GM12878 (cell line): ENCODE measurements at regions not wholly inside any gene's neighbourhood (a gene's known extent, or its start where the extent isn't known, plus 50 kb on each side); places are given as distances from the start of the nearest gene placed in this dataset.

Experiments used
- ASH2L ChIP-seq: fragments of 300-600, 200-600 bp; sonication (generic); IDR thresholded peaks from 2 replicates; pipeline ENCODE4 v1.6.1; 2017; ENCODE audit warnings: low read depth, mild to moderate bottlenecking, borderline replicate concordance
- BHLHE40 ChIP-seq, 2 experiments: fragments of 450-650 bp in 1 of 2; IDR thresholded peaks; 2 replicates each; pipeline ENCODE4 v1.6.1; 2011 to 2017; ENCODE audit warnings: low read depth in 2 of 2, borderline replicate concordance in 1 of 2, improper control_type of control experiment in 1 of 2, low read length in 1 of 2, mild to moderate bottlenecking in 1 of 2
- FOXK2 ChIP-seq: fragments of 450-650 bp; IDR thresholded peaks from 2 replicates; pipeline ENCODE4 v1.6.1; 2017; ENCODE audit warnings: mild to moderate bottlenecking, moderate library complexity
- HCFC1 ChIP-seq: fragments of 150-350 bp; IDR thresholded peaks from 2 replicates; pipeline ENCODE4 v1.6.1; 2014; ENCODE audit warnings: low read length
- IRF4 ChIP-seq: IDR thresholded peaks from 2 replicates; pipeline ENCODE4 v1.6.1; 2011; ENCODE audit warnings: low read depth, low read length
- MEF2A ChIP-seq: IDR thresholded peaks from 2 replicates; pipeline ENCODE4 v1.6.1; 2011; ENCODE audit warnings: low read depth, mild to moderate bottlenecking, low read length, moderate library complexity; ENCODE audit not compliant: insufficient read depth
- MLLT1 ChIP-seq: fragments of 450-650 bp; IDR thresholded peaks from 2 replicates; pipeline ENCODE4 v1.6.1; 2016; ENCODE audit warnings: mild to moderate bottlenecking
- NFXL1 ChIP-seq: fragments of 450-650 bp; IDR thresholded peaks from 2 replicates; pipeline ENCODE4 v1.6.1; 2017; ENCODE audit warnings: antibody characterized with exemption, mild to moderate bottlenecking, borderline replicate concordance
- POLR2AphosphoS2 ChIP-seq: IDR thresholded peaks from 2 replicates; pipeline ENCODE4 v1.6.1; 2011; ENCODE audit warnings: low read depth, mild to moderate bottlenecking, low read length, improper control_type of control experiment, moderate library complexity
- RBBP5 ChIP-seq: fragments of 200-600 bp; sonication (generic); conservative IDR thresholded peaks from 2 replicates; pipeline ENCODE4 v1.6.1; 2016
- SMAD1 ChIP-seq: fragments of 450-650 bp; IDR thresholded peaks from 2 replicates; pipeline ENCODE4 v1.6.1; 2018; ENCODE audit warnings: mild to moderate bottlenecking, low read depth; ENCODE audit not compliant: partially characterized antibody
- SMARCA5 ChIP-seq: fragments of 450-650 bp; IDR thresholded peaks from 2 replicates; pipeline ENCODE4 v1.6.1; 2017; ENCODE audit warnings: mild to moderate bottlenecking
- SREBF2 ChIP-seq: IDR thresholded peaks from 2 replicates; pipeline ENCODE4 v1.6.1; 2012; ENCODE audit warnings: mild to moderate bottlenecking, low read length
- SRF ChIP-seq, 2 experiments: IDR thresholded peaks; 2 replicates each; pipeline ENCODE4 v1.6.1; 2011; ENCODE audit warnings: low read depth in 2 of 2, low read length in 2 of 2, mild to moderate bottlenecking in 1 of 2, moderate library complexity in 1 of 2
- USF1 ChIP-seq: IDR thresholded peaks from 2 replicates; pipeline ENCODE4 v1.6.1; 2011; ENCODE audit warnings: borderline replicate concordance, low read depth, mild to moderate bottlenecking, moderate library complexity, mixed read lengths, low read length; ENCODE audit not compliant: insufficient read depth; ENCODE audit errors: extremely low read length
- YBX1 ChIP-seq: fragments of 450-650 bp; IDR thresholded peaks from 2 replicates; pipeline ENCODE4 v1.6.1; 2016; ENCODE audit warnings: antibody characterized with exemption
- TF ChIP-seq, protein P1 (sequence below): fragments of 450-650 bp; IDR thresholded peaks from 2 replicates; pipeline ENCODE4 v1.6.1; 2018; ENCODE audit warnings: mild to moderate bottlenecking, low read depth, moderate library complexity; ENCODE audit not compliant: partially characterized antibody
- TF ChIP-seq, protein P2 (sequence below): fragments of 450-650 bp; IDR thresholded peaks from 2 replicates; pipeline ENCODE4 v1.6.1; 2017; ENCODE audit warnings: mild to moderate bottlenecking

GRCh38 chr1:25030674-25031589, 100.9 kb upstream of the RUNX3 start (continued):
- TF ChIP-seq, protein P1, sequence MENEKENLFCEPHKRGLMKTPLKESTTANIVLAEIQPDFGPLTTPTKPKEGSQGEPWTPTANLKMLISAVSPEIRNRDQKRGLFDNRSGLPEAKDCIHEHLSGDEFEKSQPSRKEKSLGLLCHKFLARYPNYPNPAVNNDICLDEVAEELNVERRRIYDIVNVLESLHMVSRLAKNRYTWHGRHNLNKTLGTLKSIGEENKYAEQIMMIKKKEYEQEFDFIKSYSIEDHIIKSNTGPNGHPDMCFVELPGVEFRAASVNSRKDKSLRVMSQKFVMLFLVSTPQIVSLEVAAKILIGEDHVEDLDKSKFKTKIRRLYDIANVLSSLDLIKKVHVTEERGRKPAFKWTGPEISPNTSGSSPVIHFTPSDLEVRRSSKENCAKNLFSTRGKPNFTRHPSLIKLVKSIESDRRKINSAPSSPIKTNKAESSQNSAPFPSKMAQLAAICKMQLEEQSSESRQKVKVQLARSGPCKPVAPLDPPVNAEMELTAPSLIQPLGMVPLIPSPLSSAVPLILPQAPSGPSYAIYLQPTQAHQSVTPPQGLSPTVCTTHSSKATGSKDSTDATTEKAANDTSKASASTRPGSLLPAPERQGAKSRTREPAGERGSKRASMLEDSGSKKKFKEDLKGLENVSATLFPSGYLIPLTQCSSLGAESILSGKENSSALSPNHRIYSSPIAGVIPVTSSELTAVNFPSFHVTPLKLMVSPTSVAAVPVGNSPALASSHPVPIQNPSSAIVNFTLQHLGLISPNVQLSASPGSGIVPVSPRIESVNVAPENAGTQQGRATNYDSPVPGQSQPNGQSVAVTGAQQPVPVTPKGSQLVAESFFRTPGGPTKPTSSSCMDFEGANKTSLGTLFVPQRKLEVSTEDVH: no peak
- TF ChIP-seq FOXK2 (no peak), SMARCA5 (0 out of 2 replicates have a peak, but pooled peaks have one; percentile 57), MLLT1 (peak; percentile 99), YBX1 (peak; percentile 95), IRF4 (peak; percentile 96), NFXL1 (no peak), USF1 (no peak), ASH2L (no peak), SMAD1 (peak; percentile 87), POLR2AphosphoS2 (peak; percentile 27; the same call in 1 of the 2 replicates), BHLHE40 (IDR thresholded peaks at IDR 0.05; ENCODE audit: borderline replicate concordance in 1 of 2, low read depth in 2 of 2, low read length in 1 of 2) (peak; percentile 82), SRF (IDR thresholded peaks at IDR 0.05; ENCODE audit: low read depth in 2 of 2, low read length in 2 of 2) (peak in 1 of 2 experiments; percentile 80; a peak in 2 of 4 replicates), MEF2A (peak; percentile 75; the same call in 1 of the 2 replicates), SREBF2 (no peak), RBBP5 (no peak), HCFC1 (no peak)
- TF ChIP-seq, protein P2, sequence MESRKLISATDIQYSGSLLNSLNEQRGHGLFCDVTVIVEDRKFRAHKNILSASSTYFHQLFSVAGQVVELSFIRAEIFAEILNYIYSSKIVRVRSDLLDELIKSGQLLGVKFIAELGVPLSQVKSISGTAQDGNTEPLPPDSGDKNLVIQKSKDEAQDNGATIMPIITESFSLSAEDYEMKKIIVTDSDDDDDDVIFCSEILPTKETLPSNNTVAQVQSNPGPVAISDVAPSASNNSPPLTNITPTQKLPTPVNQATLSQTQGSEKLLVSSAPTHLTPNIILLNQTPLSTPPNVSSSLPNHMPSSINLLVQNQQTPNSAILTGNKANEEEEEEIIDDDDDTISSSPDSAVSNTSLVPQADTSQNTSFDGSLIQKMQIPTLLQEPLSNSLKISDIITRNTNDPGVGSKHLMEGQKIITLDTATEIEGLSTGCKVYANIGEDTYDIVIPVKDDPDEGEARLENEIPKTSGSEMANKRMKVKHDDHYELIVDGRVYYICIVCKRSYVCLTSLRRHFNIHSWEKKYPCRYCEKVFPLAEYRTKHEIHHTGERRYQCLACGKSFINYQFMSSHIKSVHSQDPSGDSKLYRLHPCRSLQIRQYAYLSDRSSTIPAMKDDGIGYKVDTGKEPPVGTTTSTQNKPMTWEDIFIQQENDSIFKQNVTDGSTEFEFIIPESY: peak; percentile 7; the same call in 1 of the 2 replicates
